GM19238 (cell line): ENCODE measurements at regions not wholly inside any gene's neighbourhood (a gene's known extent, or its start where the extent isn't known, plus 50 kb on each side); places are given as distances from the start of the nearest gene placed in this dataset.
"Not testable (repeated sequence)": the region's sequence is repeated elsewhere in the genome, so short reads cannot be mapped to it uniquely, and the experiment has no call there.

Source experiments
- DNase-seq: peaks from one replicate; pipeline ENCODE4 v3.0.0; 2011; ENCODE audit warnings: low spot score; ENCODE audit not compliant: insufficient read length

DNA sequence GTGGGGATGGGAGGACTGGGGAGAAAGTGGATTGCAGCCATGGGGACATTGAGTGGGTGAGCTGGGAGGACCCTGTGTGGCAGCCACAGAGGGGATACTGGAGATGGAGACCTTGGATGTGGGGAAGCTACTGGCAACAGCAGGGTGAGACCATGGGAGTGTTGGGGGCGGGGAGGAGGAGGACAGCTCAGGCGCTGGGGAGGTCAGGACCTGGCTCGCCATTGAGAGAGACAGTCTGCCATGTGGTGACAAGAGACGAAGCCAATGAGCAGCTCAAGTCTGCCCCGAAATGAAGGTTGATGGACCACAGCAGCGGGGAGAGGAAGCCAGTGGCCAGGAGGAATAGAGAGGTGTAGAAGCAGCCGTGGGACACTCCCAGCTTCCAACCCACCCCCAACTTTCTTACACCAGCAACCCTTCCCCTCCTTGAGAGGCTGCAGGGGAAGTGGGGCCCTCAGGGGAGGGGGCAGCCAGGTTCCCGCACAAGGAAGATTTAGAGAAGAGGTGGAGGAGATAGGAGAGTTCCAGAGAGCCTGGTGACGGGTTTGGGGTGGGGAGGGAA lies 118.1 kb downstream of the ASB7 start:
- no peak for DNase-seq

DNA sequence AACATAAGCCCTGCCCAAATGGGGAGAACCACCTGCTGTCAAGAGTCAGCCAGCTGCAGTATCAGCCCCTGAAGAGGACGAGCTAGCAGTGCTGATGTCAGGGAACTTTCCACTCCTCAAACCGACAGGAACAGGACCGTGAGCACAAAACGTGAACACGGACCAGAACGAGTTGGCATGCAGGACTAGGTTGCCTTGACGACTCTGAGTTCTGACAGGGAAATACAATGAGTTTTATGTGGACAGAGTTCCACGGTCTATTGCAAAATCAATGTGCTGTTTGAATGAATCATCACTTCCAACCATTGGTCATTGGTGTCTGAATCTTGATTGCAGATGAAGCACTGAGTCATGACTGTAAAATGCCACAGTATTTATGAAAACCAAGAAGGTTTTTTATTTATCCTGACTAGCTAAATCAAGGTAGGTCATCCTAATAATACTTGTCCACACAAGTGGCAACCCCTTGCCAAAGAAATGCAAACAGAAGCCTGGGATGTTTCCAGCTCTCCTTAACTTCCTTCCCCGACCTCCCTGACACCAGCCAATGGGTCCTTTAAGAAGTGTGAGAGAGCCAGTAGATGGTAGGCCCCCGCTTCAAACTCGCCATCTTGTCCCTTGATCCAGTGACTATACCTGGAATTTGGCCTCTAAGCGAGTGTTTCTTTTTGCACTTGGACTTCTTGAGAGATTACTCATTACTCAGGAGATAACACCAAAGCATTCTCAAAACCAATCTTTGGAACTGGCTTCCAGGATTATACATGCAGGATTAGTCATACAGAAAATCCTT lies 119.6 kb downstream of the ASB7 start:
- no peak for DNase-seq

DNA sequence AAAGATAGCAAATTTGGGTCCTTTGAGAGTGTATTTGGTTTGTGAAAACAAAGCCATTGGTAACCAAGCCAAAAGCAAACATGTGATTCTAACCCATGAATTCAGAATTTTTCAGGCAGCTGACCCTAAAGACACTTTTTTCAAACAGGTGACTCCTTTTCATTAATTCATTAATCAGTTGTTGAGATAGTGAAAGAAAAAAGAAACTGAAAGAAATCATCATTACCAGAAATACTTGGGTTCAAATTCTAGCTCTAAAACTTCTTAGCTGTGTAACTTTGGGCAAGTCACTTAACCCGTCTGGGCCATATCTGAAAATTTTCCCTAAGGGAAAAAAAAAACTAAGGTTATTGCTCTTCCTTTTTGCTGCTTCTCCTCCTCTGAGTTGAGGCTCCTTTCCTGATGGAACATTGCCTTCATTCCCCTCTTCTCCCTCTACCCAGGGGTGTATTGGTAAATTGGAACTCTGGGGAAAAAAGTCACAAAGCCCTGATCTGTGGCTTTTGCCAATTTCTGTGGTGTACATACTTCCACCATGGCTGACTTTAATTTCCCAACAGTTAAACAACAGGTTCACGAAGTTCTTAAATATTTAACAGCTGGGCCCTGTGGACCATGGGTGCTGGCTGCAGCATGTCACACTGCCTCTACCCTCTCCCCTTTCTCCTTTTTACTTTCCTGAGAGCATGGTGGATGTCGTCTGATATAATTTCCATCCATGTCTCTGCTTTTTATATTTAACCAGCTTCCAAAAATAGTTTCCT lies 120.3 kb downstream of the ASB7 start:
- DNase-seq: no peak

DNA sequence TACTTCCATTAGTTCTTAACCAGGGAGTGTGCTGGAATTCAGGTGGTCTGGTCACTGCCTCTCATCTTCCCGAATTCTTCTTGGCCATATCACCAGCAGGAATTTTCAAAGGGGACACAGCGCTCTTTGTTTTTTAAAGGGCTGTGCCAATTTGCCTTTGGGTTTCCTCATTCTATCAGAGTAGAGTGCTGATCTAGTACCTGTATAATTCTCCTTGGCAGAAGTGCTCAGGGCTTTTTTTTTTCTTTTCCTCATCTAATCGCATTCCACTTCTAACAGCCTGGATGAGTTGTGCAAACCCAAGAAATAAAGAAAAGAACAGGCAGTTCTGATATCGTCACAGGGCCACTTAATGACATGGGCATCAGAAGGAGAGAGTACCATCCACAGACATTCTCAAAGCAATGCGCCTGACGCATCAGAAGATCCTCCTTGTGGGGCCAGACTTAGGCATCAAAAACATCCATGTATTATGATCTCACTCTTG lies 121.0 kb downstream of the ASB7 start:
- no peak for DNase-seq

DNA sequence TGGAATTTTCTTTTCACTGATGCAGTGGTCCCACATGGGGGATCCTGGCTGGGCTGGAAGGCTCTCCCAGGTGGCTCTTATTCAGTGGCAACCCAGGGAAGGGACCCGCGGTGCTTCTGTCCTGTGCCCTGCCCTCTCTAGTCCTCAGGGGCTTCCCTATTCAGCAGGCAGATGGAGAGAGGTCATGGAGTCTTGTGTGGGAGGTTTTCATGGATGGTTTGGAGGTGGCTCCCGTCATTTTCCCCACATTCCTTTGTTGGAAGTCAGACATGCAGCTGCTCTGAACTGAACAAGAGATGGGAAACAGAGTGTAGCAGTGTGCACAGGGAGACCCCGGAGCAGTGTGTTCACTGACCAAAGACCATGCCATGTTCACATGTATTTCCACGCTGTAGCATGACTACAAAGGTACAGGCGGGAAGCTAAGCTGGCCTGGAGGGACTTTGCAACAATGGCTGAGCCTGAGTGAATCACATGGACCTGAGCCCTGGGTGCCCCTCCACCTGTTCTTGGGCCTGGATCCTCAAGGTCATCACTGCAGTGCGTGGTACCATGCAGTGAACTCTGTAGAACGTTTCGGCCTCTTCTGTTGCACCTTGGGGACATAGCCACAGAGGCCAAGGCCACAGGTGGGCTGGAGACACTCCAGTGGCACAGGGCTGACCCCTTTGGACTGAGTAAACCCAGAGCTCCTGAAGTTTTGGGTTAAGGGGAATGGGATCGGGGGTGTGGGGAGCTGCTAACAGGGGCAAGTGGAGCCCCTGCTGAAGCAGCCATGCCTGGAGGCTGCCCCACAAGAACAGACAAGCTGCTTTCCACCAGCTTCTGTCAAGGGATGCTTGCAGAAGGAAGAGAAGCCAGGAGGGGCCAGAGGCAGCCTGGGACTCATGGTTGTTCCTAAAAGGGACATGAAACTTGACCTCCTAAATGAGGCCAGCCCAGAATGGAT lies 123.0 kb downstream of the ASB7 start:
- DNase-seq: no peak

DNA sequence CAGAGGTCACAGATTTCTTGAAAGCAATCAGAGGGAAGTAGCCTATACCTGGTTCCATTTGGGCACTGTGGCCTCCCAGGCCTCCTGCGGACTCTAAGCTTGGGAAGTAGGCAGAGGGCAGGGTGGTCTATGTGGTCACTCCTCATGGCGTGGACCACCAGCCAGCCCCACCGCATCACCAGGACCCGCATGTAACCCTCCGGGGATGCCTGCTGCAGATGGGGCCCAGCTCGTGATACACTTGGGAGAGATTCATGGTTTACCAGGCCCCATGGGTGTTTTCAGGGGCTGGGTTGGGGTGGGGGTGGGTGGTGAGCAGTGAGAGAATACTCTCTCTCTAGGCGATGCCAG lies 123.7 kb downstream of the ASB7 start:
- no peak for DNase-seq

DNA sequence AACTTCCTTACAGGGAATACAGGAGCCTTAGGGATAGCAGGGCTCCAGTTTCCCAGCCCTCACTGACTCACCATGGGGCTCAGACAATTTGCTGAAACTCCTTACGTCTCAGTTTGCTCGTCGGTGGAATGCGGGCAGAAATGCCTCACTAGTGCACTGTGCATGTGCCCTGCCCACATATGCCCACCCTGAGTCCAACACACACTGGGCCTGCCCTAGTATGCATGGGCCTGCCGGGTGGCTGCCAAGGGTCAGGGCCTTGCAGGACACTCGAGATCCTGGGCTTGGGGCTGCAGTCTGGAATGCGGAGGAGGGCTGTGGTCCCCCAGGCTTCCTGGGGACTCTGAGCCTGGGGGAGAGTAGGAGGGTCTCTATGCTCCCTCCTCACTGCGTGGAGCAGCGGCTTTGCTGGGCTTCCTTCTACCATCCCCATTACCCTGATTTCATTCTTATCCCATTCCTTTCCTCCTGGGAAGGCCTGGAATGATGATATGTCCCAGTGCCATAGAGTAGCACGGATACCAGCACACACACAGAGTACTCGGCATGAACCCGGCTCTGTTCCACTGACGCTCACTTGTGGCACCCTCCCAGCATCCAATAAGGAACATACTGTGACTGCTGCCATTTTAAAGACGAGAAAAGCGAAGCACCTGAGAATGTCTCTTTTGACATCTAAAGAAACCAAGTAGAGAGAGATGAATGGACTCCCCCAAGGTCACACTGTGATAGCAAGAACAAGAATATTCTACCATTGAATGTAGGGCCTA lies 124.2 kb downstream of the ASB7 start:
- DNase-seq: no peak

DNA sequence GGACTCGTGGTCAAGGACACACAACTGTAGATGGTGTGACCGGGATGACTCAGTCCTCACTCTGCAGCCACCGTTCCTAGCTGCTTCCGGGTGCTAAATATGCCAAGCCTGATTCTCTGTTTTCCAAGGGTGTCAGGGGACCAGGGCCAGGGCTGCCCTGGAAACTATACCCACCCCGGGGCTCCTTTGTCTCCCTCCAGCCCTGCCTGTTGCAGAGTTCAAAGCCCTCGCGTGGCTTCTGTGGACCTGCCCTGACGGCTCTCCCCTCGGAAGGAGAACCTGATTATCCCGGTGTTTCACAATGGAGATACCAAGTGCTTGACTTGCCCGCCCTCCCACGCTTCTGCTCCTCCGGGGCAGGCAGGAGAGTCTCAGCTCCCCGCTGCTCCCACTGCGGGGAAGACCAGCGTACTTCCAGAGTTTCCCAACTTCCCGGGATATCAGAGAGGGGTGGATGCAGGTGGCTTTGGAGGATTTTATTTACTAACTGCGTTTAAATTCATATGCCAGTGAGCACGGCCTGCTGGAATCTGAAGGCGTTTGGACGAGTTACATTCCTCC lies 125.0 kb downstream of the ASB7 start:
- no peak for DNase-seq

DNA sequence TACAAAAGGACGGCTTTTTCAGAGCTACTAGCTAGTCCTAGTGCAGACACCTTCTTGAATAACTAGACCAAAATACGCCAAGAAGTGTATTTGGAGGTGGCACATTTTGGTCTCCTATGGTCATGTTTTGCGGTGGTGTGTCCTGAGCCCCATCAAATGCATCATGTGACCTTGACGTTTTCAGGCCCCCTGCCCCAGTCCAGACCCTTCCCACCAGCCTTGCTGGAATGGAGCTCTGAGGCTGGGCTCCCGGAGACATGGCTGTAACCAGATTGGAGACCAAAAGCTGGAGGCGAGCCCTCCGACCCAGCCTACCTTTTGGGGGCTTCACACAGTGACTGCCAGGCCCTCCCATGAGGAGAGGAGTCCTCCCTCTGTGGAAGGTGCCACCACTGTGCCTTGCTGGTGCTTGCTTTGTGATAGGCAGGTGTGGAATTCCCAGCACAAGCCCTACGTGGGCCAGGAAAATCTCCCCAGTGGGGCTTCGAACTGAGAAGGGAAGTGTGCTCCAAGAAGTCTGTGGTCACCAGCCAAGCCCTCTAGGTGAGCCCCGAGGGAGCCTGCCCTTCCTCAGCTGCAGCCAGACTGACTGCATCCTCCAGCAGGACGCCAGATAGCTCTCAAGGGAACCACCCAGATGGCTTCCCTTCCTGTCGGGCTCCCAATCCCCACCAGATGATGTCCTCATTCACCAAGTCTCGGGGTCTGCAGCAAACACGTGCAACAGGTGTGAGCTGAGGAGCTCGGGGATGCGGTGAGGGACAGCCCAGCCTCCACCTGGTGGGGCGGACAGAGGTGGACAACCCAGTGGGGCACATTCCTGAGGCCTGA lies 126.2 kb downstream of the ASB7 start:
- no peak for DNase-seq

DNA sequence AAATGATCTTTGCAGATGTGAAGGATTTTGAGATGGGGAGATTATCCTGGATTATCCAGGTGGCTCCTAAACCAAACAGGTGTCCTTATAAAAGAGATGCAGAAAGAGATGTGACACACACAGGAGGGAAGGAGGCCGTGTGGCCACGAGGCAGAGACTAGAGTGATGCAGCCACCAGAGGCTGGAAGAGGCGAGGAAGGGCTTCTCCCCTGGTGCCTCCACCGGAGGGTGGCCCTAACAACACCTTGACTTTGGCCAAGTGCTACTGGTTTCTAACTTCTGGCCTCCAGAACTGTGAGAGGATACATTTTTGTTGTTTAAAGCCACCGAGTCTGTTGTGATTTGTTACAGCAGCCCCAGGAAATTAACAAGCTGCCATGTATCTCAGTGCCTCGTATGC lies 127.1 kb downstream of the ASB7 start:
- DNase-seq: no peak

DNA sequence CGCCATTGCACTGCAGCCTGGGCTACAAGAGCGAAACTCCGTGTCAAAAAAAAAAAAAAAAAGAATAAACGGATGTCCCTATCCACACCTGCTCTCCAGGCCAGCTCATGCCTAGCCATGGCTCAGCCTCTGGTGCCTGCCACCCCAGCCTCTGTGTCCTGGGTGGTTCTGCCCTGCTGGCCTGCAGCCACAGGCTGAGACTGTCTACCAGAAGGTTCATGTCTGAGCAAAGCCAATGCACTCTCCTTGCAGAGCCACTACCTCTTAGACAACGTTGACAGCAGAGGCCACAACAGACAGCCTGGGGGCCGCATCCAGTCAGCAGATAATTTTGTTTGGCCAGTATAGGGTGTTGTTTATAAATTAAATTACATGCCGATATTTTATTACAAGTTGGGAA lies 127.7 kb downstream of the ASB7 start:
- DNase-seq: no peak

DNA sequence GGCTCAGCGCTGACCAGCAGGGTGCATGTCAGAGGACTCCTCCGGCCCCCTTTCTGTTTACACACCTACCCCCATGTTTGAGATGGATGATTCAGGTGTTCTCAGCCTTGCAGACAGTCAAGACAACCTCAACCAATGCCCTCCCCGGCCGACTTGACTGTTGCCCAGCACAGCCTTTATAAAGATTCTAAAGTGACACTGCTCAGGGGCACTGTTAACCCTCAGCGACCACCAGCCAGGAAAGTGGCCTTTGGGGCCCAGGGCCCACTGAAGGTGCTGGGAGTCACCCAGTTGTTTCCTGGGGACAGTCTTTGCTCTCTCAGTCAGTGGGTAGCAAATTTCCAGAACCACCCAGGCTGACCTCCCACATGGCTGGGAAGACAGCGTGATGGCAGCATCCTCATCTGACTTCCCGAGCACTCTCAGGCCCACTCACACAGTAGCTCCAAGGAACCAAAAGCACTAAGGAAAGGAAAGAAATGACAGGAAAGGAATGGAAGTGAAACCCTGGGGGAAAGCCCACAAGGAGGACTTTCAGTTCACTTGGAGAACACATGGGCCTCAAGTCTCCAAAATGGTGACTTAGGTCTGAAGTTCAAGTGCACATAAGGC lies 128.4 kb downstream of the ASB7 start:
- DNase-seq: no peak

DNA sequence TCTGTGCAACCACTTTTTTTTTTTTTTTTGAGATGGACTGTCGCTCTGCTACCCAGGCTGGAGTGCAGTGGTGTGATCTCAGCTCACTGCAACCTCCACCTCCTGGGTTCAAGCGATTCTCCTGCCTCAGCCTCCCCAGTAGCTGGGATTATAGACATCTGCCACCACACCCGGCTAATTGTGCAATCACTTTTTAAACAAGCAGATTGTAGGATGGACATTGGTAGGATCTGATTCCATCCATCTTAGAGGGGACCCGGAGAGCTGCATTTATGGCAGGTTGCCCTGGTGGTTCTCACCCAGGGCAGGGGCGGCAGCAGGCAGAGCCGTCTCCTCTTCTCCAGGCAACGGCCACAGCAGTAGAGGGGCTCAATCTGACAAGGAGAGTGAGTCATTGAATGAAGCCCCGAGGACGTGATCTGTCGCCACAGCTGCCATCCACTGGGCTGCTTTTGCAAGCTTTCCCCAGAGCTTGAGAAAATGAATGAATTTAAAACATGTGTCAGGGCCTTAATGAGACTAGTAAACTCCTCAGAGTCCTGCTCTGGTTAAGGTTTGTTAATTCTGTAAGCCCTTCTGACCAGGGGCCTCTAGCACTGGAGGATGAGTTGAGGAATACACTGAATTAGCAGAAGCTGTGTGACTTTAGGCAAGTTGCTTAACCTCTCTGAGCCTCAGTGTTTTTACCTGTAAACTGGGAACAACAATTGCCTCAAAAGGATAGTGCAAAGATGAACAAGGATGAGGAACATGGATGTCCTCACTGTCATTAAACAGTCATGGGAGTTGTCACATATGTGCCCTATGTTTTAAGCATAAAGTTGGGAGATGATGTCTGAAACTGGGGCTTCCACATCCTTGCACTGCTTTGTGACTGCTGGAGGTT lies 129.1 kb downstream of the ASB7 start:
- no peak for DNase-seq

DNA sequence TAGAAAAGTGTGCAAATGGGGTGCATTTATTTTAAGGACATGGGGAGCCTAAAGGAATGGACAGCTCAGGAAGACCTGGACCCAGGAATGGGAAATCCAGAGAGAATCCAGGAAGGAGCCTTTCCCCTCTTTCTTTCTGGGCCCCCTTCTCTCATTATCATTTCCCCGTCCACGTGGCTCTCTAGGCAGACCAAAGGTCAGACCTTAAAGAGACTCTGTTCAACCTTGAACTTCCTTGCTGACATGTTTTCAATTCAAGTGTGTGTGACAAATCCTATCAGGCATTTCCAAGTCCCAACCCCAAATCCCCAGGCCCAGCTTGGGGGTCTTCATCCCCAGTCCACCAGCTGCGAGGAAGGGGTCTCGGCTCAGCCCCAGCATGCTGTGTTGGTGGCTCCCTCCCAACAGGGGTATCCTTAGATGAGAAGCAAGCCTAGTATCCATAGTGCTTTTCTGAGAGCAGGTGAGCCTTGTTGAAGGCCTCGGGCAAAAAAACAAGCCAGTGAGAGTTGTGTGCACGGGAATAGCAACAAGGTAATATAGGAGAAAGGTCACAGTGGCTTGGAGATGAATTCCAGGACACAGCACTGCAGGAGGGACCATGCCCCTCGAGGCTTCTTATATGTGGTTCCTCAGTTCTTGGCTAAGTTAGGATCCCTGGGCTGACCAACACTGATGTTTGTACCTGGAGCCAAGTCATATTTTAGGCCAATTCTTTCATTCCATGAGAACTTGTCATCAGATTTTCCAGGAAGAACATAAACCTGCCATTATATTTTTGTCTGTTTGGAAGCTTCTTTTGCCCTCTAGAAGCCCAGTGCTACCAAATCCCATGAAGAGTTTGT lies 130.0 kb downstream of the ASB7 start:
- no peak for DNase-seq

DNA sequence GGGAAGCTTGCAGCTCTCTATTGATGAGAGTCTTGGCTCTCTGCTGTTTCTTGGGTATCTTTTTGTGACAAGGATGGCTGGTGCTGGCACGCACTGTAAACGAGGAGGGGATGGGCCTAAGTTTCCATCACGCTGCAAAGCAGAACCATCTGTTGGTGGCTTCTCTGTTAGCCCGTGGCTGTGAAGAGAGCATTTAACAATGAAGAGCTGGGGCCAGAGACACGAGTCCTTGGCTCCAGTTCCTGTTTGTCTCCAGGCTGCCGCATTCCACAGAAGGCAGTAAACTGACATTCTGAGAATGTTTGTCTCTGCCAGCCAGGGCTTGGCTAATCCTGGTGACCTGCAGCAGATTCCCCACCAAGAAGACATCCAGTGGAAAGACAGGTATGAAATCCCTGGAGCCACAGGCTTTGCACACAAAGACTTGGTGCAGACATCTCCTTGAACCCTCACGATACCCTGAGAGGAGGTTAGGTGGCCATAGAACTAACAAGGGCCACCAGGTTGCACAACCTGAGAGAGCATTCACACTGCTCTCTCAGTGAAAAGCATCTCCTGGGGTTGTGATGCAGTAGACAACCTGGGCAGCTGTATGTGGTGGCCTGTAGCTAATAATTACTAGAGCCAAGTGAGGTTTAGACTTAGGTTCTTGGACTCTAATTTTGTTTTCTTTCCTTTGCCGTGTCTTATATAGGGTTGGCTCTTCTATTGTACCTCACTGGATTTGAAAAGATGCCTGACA lies 130.9 kb downstream of the ASB7 start:
- no peak for DNase-seq

DNA sequence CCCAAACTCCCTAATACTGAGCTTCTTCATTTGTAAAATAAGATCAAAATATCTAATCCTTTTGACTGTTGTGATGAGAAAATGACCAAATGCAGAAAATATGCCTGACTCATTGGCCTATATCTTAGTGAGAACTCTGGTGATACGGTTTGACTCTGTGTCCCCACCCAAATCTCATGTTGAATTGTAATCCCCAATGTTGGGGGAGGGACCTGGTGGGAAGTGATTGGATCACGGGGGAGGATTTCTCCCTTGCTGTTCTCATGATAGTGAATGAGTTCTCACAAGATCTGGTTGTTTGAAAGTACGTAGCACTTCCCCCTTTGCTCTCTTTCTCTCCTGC lies 131.4 kb downstream of the ASB7 start:
- DNase-seq: not testable (repeated sequence)

DNA sequence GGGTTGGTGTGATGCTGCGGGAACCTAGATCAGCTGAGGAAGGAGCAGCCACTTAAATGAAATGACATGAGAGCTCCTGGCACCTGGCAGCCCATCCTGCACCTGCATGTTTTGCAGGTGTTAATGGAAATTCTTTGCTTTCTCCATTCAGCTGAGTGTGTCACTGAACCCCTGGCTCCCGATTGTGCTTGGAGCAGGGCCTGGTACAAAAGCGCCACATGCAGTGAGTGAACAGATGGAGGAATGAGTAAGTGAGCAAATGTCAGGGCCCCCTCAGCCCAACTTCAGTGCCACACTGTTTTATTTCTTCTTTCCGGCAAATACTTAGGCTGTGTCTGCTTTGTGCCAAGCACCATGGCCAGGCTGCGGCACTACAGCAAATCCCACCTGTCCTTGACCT lies 132.2 kb downstream of the ASB7 start:
- no peak for DNase-seq
